D721Med (cell line): ENCODE measurements at regions not wholly inside any gene's neighbourhood (a gene's known extent, or its start where the extent isn't known, plus 50 kb on each side); places are given as distances from the start of the nearest gene placed in this dataset.

Experiments used
- DNase-seq: peaks from one replicate; pipeline ENCODE4 v3.0.0; 2011; ENCODE audit warnings: low spot score; ENCODE audit not compliant: insufficient read length
- FAIRE-seq: peaks from 2 replicates; lab custom pipeline; 2011; peaks lifted over from hg19 to GRCh38; lab: Jason Lieb, UNC
- CTCF ChIP-seq: IDR thresholded peaks from 2 replicates; pipeline ENCODE4 v1.5.1; 2012; ENCODE audit warnings: mild to moderate bottlenecking, control low read depth; ENCODE audit not compliant: insufficient read depth; ENCODE audit errors: missing control alignments

GRCh38 chr9:115232181-115232774 lies 114.3 kb upstream of the TNC start:
- DNase-seq: no peak
- TF ChIP-seq CTCF: no peak
- FAIRE-seq: no peak

GRCh38 chr9:115234094-115234493 lies 116.1 kb upstream of the TNC start:
- FAIRE-seq (no peak), DNase-seq (no peak)
- TF ChIP-seq CTCF: no peak

GRCh38 chr9:115235221-115235620 lies 117.3 kb upstream of the TNC start:
- no peak for TF ChIP-seq CTCF

GRCh38 chr9:115237385-115237998 lies 119.5 kb upstream of the TNC start:
- FAIRE-seq (no peak), DNase-seq (no peak)
- no peak for TF ChIP-seq CTCF

More at GRCh38 chr9:115235221-115235620, 117.3 kb upstream of the TNC start:
- FAIRE-seq: no peak
- no peak for DNase-seq

- TF ChIP-seq CTCF: no peak
- no peak for FAIRE-seq
Measured at GRCh38 chr9:115240676-115241075, 122.7 kb upstream of the TNC start.

GRCh38 chr9:115241641-115242040 lies 123.7 kb upstream of the TNC start:
- FAIRE-seq (no peak), DNase-seq (no peak)
- no peak for TF ChIP-seq CTCF

More at GRCh38 chr9:115240676-115241075, 122.7 kb upstream of the TNC start:
- no peak for DNase-seq

GRCh38 chr9:115249488-115249887 lies 131.5 kb upstream of the TNC start:
- no peak for DNase-seq
- no peak for FAIRE-seq
- TF ChIP-seq CTCF: no peak
